GM18505 (cell line): ENCODE measurements at regions not wholly inside any gene's neighbourhood (a gene's known extent, or its start where the extent isn't known, plus 50 kb on each side); places are given as distances from the start of the nearest gene placed in this dataset.
"Not testable (repeated sequence)": the region's sequence is repeated elsewhere in the genome, so short reads cannot be mapped to it uniquely, and the experiment has no call there.

Experiments
- ATAC-seq: cut with Tn5 transposase; IDR thresholded peaks from one replicate; pipeline ENCODE4 v1.9.1; 2021; ENCODE audit not compliant: unreplicated experiment
- POLR2A ChIP-seq: IDR thresholded peaks from 4 replicates; pipeline ENCODE4 v1.6.1; 2011; ENCODE audit warnings: borderline replicate concordance; ENCODE audit not compliant: insufficient read depth, insufficient read length; ENCODE audit errors: extremely low read depth

DNA sequence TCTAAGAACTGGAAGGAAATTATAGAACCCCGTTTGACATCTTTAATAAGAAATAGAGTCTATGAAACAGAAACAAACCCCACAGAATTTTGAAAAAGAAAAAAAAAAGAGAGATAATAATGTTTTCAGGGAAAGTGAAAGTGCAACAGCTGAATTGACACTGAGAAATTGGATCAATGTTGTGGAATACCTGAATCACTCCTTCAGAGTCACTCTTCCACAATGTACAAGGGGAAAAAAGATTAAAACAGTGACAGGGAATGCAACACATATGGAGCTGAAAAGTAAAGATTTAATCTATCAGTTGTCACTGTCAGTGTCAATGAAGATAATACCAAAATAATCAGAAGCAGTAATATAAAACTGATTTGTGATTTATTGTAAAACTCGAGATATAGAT is 520.8 kb upstream of the HS3ST5 start:
- no peak for ATAC-seq

DNA sequence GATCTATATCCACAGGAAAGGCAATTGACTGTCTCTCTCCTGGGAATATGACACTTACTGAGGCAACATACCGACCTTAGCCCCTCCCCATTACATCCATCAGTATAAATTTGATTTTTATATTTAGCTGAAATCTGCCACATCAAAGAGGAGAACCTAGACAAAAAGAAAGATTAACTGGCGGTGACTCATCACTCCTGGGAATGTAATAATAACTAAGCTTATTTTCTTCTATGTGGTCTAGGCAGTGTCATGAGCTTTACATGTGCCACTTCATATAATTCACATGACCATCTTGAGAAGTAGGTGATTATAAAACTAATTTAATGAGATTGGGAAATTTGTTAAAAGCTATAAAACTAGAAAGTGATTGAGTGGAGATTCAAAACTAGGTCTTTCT is 520.0 kb upstream of the HS3ST5 start:
- no peak for ATAC-seq
- TF ChIP-seq POLR2A, result no peak

More for the DNA sequence above, 520.8 kb upstream of the HS3ST5 start:
- no peak for TF ChIP-seq POLR2A

GRCh38 chr6:114862064-114862463 is 519.2 kb upstream of the HS3ST5 start:
- ATAC-seq, result no peak
- no peak for TF ChIP-seq POLR2A

GRCh38 chr6:114844359-114844758 is 501.5 kb upstream of the HS3ST5 start:
- no peak for ATAC-seq
- TF ChIP-seq POLR2A, result no peak

DNA sequence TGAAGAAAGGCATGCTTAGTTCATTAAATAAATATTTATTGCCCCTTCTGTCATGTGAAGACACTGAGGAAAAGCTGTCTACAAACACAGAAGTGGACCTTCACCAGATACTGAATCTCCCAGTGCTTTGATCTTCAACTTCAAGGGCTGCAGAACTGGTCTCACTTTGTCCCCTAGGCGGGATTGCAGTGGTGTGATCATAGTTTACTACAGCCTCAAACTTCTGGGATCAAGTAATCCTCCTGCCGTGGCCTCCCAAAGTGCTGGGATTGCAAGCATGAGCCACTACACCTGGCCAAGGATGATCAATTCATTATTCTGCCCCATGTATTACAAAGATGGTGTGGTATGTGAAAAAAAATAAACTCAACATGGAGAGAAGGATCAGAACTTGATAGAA is 496.2 kb upstream of the HS3ST5 start:
- TF ChIP-seq POLR2A, result no peak

GRCh38 chr6:114833211-114833610 is 490.4 kb upstream of the HS3ST5 start:
- ATAC-seq, result no peak
- no peak for TF ChIP-seq POLR2A

More for the DNA sequence above, 496.2 kb upstream of the HS3ST5 start:
- ATAC-seq, result no peak

DNA sequence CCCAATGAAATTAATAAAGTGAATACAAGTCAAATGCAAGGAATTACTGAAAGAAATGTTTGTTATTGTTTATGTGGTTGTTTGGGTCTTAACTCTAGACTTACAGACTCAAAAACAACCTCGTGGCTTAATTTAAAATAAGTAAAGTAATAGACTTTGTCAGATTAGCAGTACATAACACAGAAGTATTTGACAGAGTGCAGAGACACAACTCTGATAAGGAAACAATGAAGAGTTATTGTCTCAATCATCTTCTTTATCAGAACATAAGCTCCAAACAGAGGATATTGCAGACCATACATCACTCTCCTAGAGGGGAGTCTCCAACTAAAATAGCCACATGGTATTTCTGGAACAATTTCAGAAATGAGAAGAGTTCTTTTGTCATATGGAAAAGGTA is 487.7 kb upstream of the HS3ST5 start:
- no peak for ATAC-seq
- no peak for TF ChIP-seq POLR2A

- no peak for TF ChIP-seq POLR2A
- no peak for ATAC-seq
These were observed 484.3 kb upstream of the HS3ST5 start for GRCh38 chr6:114827135-114827534.

DNA sequence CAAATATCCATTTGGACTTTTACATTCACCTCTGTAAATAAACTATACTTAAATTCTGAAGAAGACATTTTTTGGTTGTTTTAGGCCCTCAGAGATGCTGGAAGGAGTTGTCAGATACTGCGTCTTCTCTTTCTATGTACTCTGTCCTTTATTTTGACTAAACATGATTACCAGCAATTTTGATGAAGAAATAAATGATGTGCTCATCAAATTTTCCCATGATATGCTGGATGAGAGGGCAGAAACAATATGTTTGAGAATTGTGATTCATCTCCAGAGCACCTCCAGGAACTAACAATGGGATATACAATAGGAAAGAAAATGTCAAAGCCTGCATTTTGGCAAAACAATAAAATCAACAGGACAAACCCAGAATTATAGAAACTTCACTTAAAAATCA is 481.6 kb upstream of the HS3ST5 start:
- ATAC-seq, result no peak
- TF ChIP-seq POLR2A, result no peak

- no peak for ATAC-seq
- TF ChIP-seq POLR2A, result no peak
These were observed 473.9 kb upstream of the HS3ST5 start for GRCh38 chr6:114816678-114817077.

DNA sequence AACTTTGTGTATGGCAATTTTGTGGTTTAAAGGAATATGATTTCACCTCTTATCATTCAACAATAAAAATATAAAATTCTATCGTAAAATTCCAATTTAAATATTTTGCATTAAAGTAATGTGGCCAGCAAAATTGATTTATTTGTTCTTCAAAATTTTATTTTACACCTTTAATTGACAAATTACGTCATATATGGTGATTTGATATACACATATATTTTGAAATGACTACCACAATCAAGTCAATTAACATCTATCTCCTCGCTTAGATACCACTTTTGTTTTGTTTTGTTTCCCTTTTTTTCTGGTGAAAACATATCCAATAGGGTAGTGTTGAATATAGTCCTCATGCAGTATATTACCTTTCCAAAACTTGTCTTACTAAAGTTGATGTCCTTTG is 467.6 kb upstream of the HS3ST5 start:
- ATAC-seq, result no peak
- no peak for TF ChIP-seq POLR2A

DNA sequence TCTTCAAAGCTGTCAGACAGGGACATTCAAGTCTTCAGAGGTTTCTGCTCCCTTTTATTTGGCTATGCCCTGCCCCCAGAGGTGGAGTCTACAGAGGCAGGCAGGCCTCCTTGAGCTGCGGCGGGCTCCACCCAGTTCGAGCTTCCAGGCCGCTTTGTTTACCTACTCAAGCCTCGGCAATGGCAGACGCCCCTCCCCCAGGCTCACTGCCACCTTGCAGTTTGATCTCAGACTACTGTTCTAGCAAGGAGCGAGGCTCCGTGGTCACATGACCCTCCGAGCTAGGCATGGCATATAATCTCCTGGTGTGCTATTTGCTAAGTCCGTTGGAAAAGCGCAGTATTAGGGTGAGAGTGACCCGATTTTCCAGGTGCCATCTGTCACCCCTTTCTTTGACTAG is 462.6 kb upstream of the HS3ST5 start:
- not testable (repeated sequence) for ATAC-seq

DNA sequence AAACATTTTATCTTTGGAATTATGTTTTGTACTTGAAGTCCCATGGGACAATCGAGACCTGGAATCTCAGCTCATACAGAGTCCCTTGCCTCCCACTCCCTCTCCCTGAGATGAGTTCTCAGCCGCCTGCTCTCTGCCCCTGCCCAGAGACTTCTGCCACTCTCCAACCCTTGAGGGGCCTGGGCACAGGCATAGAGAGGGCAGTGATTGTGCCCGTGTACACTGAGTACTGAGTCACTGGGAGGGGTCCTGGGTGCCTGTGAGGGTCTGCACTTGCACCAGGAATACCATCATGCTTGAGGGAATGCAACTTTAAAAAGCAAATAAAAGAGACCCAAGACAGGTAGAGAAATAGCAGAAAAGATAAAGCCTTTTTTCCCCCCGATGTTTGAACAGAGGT is 453.8 kb upstream of the HS3ST5 start:
- no peak for TF ChIP-seq POLR2A
- no peak for ATAC-seq

GRCh38 chr6:114793428-114793827 is 450.6 kb upstream of the HS3ST5 start:
- no peak for ATAC-seq
- TF ChIP-seq POLR2A, result no peak
